ENCODE measurements at regions not wholly inside any gene's neighbourhood (a gene's known extent, or its start where the extent isn't known, plus 50 kb on each side); places are given as distances from the start of the nearest gene placed in this dataset.

DNA sequence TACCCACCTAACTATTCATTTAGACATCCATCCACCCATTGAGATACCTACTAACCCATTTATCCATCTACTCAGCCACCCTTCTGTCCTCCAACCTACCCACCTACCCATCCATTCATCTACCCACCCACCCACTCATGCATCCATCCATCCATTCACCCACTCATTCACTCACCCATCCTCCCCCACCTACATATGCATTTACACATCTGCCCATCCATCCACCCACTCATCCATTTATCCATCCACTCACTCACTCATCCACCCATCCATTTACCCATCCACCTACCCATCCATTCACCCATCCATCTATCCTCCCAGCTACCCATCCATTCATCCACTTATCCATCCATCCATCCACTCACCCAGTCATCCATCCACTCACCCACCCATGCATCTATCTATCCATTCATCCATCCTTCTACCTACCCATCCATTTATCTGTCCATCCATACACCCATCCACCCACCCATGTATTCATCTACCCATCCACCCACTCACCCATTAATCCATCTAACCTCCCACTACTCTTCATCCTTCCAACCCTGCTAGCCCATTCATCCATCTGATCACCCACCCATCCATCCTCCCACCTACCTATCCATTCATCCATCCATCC lies 378.7 kb downstream of the CTTN start:
- DNase-seq = no peak

DNA sequence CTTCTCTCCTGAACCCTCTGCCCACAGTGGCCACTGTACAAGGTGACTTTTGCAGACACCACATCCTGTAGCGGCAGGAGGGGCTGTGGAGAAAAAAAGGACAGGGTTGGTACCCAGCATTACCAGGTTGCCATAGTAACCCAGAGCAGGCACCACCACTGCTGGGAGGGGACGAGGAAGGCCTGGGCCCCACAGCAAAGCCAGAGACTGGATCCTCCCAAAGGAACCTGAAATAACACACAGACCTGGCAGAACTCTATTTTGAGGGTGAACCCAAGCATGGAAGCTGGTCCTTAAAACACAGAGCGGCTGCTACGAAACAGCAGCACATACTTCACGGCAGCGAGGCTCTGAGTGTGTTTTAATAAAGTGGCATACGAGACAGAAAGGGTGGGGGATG lies 380.6 kb downstream of the CTTN start:
- DNase-seq = no peak

DNA sequence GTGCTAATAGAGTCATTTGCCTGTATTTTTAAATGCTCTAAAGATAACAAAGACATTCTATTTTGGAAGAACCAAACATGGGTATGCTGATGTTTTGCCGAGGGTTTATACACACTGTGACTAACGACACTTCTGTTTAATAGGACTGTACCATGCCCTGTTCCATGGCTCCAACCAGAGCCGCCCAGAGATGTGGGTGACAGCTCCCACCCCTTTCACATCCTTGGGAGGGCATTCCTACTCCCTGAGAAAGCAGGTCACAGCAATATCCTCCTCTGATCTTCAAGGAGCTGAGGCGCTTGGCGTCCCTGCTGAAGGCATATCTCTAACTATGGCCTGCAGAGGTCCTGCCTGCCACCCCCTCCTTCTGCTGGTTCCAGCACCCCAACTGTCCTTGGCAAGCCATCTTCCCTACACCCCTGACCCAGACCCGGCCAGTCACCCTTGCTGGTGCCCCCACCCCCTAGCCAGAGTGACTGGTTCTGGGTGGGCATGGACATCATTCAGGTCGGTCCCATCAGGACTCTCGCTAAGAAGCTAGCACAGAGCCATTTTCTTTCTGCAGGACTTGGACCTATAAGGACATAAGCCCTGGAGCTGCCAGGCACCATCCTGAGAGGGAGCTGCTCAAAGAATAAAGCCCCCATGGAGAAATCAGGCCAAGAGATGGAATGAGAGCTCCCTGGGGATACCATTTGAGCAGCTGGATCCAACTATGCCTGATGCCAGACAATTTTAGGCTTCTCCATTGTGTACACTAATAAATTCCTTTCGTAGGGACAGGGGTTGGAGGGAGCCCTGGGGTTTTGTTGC lies 381.3 kb downstream of the CTTN start:
- DNase-seq = no peak

DNA sequence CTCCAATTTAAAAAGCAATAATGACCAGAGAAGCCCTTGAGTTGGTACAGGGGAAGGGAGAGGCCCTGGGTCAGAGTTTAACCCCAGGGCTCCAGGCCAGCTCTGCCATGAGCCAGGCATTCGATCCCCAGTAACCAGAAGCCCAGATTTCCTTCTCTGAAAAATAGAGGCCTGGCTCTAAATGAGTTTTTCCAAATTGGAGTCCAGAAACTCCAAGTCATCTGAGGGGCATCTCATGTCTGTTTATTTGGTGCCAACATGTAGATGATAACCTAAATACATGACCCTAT lies 381.9 kb downstream of the CTTN start:
- DNase-seq = no peak

DNA sequence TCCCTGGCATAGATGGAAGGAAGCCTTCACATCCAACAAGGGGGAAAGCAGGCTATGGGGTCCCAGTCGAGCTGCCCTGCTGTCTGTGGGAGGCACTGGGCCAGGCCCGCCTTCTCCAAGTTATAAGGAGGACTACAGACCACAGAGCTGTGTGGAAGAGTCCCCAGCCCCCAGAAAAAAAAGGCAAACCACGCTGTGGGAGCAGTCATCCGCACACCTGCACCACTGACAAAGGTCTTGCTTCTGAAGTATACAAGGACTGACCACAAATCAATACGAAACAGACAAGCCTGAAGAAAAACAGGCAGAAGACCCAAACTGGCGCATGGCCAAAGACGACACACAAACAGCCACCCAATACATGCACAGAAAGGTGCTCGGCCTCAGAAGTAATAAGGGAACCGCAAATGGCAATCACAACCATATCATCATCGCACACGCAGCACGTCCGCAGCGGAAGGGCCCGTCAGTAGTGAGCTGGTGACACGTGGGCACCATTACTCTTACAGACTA lies 384.1 kb downstream of the CTTN start:
- no peak for DNase-seq

DNA sequence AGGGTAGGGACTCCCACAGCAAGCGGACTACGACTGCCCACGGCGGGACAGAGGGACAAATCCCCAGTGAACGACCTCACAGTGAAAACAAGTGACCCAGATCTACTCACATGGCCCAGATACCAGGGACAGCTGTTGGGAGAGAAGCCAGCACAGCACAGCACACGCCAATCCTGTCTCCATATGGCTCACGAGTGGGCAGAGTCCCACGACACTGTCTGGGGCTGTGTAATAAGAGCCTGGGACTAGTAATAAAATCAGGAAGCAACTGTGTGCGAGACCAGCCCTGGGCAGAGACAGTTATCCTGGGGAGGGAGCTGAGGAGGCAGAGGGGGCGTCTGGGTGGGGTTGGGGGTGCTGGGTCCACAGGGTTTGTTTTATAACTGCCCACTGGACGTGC lies 385.0 kb downstream of the CTTN start:
- DNase-seq = no peak

DNA sequence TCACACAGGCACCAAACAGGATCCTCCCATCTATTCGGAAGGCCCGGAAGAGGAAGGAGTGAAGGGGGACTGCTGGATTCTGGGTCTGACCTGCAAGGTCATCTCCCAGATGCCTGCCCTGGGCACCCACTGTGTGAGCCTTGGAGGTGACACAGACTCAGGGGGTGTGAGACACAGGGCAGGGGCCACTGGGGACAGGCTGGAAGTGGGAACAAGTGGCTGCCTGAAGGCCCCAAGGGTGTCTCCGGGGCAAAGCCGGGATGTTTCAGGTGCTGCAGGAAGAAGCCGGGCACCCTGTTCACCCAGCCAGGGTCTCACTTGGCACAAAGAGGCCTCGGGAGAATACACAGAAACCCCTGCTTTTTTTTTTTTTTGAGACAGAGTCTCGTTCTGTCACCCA lies 385.5 kb downstream of the CTTN start:
- DNase-seq = no peak

DNA sequence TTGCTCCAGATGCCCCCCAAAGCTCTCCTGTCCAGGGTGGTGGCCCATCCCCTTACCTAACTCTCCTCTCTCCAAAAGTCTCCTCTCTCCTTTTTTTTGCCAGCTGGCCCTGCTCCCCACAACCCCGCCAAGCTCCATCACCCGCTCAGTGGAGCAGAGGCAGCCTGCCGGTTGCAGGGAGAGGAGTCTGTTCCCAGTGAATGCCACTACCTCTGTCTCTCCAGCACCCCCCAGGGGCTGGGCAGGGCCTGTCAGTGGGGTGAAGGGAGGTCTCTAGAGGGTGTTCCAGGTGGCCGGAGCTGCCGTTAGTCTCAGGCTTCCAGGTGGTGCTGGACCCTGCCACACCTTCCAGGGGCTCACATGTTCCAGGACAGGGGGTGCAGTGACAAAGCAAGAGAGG lies 387.0 kb downstream of the CTTN start:
- DNase-seq = no peak

DNA sequence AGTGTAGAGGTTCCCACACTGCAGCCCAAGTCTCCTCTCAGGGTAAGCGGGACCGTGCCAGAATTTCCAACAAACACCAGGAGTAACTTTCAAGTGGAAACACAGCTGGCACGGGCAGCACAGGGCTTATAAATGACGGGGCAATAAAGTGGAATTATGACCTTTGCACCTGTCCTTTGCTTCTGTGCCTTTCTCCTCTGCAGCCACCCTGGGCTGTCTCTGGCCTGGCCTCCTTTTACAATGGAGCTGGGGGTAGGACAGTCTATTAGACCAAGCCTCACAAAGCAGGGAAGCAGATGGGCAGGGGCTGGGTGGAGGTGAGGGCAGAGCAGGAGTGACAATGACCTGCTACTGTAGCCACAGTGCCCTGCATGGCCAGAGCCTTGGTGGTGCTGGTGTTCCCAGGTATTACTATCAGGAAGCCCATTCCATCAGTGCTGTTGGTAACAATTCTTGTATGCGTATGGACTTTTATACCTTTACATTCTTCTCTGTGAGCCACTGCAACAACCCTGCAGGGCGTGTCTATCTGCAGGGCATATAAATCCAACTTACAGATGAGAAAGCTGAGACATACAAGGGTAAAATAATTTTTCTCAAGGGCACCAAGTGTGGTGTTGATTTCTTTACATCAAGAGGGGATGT lies 387.8 kb downstream of the CTTN start:
- DNase-seq = no peak

DNA sequence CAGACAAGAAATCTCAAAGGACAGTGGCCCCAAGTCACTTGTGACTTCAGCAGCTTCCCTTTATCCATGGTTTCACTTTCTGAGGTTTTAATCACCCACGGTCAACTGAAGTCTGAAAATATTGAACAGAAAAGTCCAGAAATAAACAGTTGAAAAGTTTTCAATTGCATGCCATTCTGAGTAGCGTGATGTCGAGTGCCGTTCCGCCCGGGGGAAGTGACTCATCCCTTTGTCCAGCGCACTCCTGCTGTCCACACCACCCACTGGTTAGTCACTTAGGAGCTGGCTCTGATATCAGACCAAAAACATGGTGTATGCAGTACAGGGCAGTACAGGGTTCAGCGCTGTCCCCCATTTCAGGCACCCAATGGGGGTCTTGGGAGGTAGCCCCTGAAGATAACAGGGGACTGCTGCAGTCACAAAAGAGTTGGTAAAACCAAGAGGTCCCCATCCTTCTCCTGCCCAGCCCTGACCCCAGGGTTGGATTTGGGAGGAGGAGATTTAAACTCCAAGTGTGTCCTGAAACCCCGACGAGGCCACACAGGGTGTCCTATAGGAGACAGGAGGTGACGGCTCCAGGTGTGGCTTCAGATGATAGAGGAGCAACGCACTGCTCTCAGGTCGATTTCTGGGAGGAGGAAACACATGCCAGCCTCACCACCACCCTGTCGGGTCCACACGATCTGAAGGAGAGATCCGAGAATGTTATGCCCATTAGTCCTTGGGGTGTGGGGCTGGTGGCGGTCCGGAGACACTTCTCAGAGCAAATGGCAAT lies 390.1 kb downstream of the CTTN start:
- no peak for DNase-seq

DNA sequence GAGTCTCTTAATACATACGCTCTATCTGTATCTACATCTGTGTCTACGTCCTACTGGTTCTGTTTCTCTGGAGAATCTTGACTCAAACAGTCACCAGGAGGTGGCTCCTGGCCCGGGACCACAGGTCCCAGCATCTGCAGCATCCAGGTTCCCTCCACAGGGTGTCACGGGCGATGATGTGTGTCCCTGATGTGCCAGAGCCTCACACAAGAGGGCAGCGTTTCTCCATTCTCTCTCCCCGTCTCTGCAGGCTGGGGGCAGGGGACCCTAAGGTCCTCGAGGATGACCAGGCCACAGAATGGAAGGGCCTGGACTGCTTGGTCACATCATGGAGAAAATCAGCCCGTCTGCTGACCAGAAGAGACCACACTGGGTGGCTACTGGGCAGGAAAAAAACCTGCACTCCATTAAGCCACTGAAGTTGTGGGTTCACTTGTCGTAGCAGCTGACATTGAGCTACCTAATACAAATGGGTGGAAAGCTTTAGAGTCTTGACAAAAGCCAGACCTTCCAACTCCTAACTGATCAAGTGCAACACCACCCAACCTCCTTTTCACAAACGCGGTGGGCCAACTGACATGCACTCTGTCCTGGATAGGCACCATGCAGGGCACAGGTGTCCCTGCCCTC lies 392.5 kb downstream of the CTTN start:
- DNase-seq = no peak

DNA sequence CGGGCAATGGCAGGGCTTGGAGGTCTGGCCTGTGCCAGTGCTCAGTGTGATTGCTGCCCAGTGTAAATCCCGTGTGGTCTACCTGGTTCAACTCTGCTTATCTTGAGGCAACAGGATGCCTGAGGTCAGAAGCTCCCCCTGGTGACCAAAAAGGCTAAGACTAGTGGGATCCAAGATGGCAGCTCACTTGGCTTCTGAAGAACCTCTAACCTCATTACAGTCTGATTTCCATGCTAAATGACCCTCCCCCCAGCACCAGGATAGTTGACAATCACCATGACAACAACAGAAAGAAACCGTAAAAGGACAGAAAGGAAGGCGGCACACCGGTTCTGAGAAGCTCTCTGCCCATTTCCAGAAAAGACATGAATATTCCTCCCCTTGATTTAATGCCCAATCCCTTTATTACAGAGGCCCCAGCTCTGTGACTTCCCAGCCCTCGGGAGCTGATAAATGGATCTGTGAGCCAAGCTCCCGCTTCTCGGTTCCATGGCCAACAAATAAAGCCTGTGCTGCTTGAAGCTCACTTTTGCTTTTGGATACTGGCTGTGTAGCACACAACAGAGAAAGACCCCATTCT lies 398.4 kb downstream of the CTTN start:
- no peak for DNase-seq

DNA sequence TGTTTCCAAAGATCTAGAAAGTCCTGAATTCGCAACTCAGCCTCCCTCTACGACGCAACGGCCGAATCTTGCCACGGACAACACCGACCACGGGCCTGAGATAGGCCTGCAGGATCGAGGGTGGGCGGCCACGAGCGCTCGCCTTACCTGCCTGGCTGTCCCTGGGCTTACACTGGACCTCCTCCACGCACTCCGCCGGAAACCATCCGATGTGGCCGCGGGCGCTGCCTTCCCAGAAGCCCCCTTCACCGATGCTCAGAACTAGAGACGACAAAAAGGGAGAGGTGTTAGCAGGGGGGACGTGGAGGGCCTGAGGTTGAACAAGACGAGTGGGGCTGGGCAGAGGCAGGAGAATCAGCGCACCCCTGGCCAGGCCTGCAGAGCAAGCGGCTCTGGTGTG lies 400.0 kb downstream of the CTTN start:
- DNase-seq = no peak

DNA sequence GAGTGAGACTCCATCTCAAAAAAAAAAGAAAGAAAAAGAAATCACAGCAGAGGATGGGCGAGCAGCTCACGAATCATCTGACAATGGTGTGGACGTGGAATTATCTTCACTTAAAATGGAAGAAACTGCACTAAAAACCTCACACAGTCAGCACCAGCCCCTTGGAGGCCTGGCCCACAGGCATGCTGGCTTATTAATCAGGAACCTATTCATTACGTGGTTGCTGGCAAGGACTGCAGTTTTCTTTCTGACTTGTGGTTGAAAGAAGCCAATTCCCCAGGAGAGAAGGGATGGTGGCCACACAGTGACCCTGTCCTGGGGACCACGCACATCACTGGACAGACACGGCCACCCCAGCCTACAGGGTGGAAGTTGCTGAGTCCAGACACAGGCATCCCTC lies 401.1 kb downstream of the CTTN start:
- DNase-seq = no peak

DNA sequence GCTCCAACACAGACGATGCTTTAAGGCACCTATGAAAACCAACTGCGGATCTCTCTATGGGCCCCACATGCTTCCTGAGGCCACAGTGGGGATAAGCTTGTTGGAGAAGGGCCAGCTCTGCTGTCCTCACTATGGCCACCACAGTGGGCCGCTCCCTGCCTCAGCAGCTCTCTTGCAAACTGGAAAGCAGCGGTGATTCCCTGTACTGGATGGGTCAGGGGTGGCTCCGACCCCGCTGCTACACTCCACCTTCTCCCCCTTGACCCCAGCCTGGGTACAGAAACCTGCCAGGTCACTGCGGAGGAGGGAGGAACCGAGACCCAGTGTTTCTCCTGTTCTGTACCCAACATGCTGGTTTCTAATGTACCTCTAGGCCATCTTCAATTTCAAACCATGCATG lies 403.9 kb downstream of the CTTN start:
- no peak for DNase-seq

DNA sequence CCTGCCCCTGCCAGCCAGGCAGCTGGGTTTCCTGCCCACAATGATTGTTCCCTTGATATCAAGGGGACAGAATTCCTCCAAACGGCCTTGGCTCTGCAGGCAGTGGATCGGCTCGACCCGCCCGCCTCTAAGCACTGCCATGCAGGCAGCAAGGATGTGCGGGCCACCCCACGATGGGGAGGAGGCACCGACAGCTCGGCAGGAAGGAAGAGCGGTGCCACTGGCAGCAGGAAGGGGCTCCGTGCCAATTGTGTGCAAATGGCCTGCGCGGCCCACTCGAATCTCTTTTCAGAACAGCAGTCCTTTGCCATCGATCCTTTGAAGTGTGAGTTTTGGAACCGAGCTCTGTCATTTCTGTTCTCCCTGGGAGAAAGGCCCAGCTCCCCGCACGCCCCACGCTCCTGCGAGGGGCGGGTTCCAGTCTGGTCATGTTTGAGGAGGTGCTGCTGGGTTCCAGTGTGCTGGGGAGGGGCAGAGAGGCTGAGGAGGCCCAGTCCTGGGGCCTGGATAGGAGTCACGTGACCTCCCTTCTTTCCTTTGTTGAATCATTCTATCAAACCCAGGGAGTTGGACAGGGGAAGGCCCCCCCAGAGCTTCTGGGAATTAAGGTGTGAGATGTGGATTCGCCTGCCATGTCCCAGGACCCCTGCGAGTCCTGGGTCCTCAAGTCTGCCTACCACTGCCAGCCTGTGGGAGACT lies 406.0 kb downstream of the CTTN start:
- no peak for DNase-seq

DNA sequence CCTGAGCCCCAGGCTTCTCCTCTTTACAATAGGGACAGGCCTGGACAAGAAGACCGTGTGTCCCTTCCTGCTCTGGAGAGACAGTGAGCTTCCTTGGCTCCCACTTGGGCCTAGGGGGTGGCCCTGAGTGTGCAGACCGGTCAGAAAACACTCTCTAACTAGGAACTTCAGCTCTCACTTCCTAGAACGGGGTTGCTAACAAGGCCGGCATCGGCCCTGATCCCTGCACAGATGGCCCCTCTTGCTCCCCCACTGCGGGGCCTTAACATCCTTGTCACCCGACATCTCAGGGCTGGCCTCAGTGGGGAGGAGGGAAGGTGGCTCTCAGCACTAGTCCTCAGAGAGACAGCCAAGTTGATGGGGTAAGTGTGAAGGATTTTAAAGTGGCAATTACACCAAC lies 406.9 kb downstream of the CTTN start:
- DNase-seq = no peak

DNA sequence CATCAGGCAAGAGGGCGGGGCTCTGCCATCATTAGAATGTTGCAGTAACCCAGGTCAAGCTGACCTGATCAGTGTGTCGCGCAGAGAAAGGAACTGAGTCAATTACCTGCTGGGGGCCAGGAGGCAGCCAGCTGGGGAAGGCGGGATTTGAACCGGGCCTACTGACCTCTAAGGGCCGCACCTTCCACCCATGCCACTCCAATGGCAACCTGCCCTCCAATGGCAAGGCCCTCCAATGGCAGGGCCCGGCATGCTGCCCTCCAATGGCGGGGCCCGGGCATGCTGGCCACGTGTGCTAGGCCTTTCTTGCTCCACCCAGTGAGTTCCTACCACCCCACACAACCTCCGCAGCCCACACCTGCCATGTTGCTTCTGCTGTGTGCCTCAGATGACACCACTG lies 407.6 kb downstream of the CTTN start:
- DNase-seq = no peak

DNA sequence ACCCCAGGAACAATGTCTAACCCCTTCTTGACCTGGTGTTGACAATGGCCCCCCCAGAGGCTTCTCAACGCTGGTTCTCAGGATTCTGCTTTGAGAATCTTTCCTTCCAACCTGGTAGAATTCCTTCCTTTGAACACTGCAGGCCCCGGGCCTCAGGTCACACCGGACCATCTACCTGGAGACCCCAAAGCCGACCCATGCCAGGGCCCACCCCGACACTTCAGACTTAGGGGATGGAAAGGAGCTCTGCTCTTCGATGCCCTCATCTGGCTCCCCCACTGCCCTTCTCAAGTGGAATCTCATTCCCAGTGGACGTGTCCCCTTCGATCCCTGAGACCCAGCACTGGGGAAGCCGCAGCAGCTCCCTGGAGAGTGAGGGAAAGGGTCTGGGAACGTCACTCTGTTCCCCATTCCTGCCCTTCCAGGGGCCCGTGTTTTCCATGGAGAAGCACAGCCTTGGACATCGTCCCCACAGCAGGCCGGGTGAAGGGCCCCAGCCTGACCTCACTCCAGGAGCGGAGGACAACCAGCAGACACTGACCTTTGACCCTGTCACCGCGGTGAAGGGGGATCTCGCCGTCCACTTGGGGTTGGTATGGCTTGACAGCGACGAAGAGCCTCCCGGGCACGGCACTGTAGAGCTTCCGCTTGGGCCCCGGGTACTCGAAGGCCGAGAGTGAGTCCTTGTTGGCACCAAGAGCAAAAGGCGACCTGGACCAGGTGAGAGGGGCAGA lies 408.3 kb downstream of the CTTN start:
- no peak for DNase-seq

DNA sequence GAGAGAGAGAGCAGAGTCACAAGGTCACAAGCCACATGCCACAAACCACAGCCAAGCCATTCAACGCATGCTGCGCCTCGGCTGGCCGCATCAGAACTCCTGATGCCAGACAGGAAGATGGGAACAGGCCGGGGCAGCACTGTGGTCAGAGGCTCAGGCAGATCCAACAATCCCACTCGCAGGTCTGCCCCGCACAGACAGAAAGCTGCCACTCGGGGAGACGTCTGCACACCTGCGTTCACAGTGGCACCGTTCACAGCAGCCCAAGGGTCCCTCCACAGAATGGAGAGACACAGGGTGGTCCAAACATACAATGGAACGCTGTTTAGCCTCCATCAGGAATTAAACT lies 408.8 kb downstream of the CTTN start:
- no peak for DNase-seq

DNA sequence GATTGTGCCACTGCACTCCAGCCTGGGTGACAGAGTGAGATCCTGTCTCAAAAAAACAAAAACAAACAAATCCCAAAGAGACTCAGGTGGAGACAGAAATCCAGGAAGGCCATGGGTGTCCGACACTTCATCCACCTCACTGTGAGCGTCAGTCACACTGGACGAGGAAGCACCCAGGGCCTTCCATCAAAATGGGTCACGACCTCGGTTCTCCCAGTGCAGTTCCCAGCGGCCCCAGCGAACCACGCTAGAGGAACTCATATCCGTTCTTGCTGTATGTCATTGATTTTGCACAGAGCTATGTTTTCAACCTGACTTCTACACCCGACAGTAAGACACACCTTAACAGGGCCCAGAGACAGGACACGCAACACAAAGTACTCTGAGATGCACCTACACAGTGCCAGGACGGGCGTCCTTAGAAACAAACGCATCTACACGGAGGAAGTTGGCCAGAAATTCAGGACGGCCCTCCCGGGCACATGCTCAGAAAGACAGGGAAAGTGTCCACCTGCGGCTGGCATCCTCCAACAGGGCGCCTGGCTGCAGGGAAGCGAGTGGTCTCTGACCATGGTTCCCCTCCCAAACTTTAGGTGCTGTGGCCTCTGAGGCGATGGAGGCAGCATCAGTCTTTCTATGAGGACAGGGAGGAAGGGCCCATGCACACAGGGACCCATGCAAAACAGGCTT lies 410.5 kb downstream of the CTTN start:
- no peak for DNase-seq

Measured in inflammatory macrophage treated with lipopolysaccharide for 4 hours (primary cell).